ENCODE measurements at regions not wholly inside any gene's neighbourhood (a gene's known extent, or its start where the extent isn't known, plus 50 kb on each side); places are given as distances from the start of the nearest gene placed in this dataset. TPM values are rescaled to one million over a fixed set of nuclear protein-coding genes. Genes with fewer than 3 reads are reported as not detected.

- CTCF ChIA-PET, result no interaction called here
- intact Hi-C loops (cut with micrococcal nuclease), result no loop called here
These were observed 49.9 kb upstream of the CCDC167 start for GRCh38 chr6:37549558-37549957.

More at GRCh38 chr6:37549558-37549957, 49.9 kb upstream of the CCDC167 start:
- Histone ChIP-seq H3K9ac (ENCODE audit: low read length) (no peak overlapping the region), H3K4me3 (ENCODE audit: low read length) (no peak overlapping the region), H3K9me3 (ENCODE audit: low read length) (no peaks in the 10 kb centered on the region), H2AFZ (ENCODE audit: low read length) (no peak overlapping the region), H3K79me2 (ENCODE audit: low read length) (no peaks in the 10 kb centered on the region), H3F3A (ENCODE audit: low read length, unreplicated experiment) (no peaks in the 10 kb centered on the region), H4K20me1 (ENCODE audit: low read length) (no peaks in the 10 kb centered on the region), H3K4me2 (ENCODE audit: low read length) (no peak overlapping the region), H3K27me3 (ENCODE audit: low read length) (no peaks in the 10 kb centered on the region), H3K9me2 (replicated peaks; ENCODE audit: low read length) (no peaks in the 10 kb centered on the region), H3K27ac (ENCODE audit: low read length) (no peak overlapping the region), H3K4me1 (ENCODE audit: insufficient read depth, low read length) (peaks cover 51% of the 10 kb centered on the region), H3K36me3 (ENCODE audit: low read depth, low read length) (no peaks in the 10 kb centered on the region)
- DNase-seq, result no peak
- no peak for TF ChIP-seq EZH2phosphoT487 (IDR thresholded peaks at IDR 0.05; ENCODE audit: borderline replicate concordance, low read length)
- no peak for TF ChIP-seq EZH2 (IDR thresholded peaks at IDR 0.05; ENCODE audit: low read length, unreplicated experiment)
- TF ChIP-seq CTCF (conservative IDR thresholded peaks at IDR 0.05; ENCODE audit: low read depth, low read length), result no peak
- BruUV-seq (replicated peaks), result no TSS peak
- POLR2A ChIA-PET (ENCODE audit: unreplicated experiment), result no interaction called here
- no peak for ATAC-seq

Small RNA genes lying in the stretch of these regions (microRNA-seq; reads per million reads assigned to microRNA genes)
- not detected for gene MIR4462 (ENCODE audit: unreplicated experiment)
